HG03196 (cell line): ENCODE measurements at regions not wholly inside any gene's neighbourhood (a gene's known extent, or its start where the extent isn't known, plus 50 kb on each side); places are given as distances from the start of the nearest gene placed in this dataset.

Source experiments
- ATAC-seq: cut with Tn5 transposase; IDR thresholded peaks from one replicate; pipeline ENCODE4 v1.9.1; 2021; ENCODE audit not compliant: unreplicated experiment

GRCh38 chr10:31614611-31615010 is 295.6 kb downstream of the ZEB1 start:
- ATAC-seq = no peak

- no peak for ATAC-seq
These were observed 293.1 kb downstream of the ZEB1 start for GRCh38 chr10:31612082-31612481.

- ATAC-seq = no peak
These were observed 292.1 kb downstream of the ZEB1 start for GRCh38 chr10:31611161-31611560.

GRCh38 chr10:31607481-31607880 is 288.5 kb downstream of the ZEB1 start:
- ATAC-seq = no peak

GRCh38 chr10:31606841-31607240 is 287.8 kb downstream of the ZEB1 start:
- ATAC-seq = no peak

- no peak for ATAC-seq
These were observed 287.0 kb downstream of the ZEB1 start for GRCh38 chr10:31605861-31606525.

GRCh38 chr10:31605426-31605825 is 286.4 kb downstream of the ZEB1 start:
- ATAC-seq = no peak

- no peak for ATAC-seq
These were observed 285.7 kb downstream of the ZEB1 start for GRCh38 chr10:31604646-31605170.

- ATAC-seq = no peak
These were observed 285.1 kb downstream of the ZEB1 start for GRCh38 chr10:31604096-31604495.

- ATAC-seq = peak; percentile 98
These were observed 284.4 kb downstream of the ZEB1 start for GRCh38 chr10:31603235-31604087.

GRCh38 chr10:31602541-31603234 is 283.7 kb downstream of the ZEB1 start:
- ATAC-seq = no peak

- no peak for ATAC-seq
These were observed 282.1 kb downstream of the ZEB1 start for GRCh38 chr10:31601136-31601535.

- ATAC-seq = no peak
These were observed 280.8 kb downstream of the ZEB1 start for GRCh38 chr10:31599626-31600504.

GRCh38 chr10:31596765-31597164 is 277.7 kb downstream of the ZEB1 start:
- no peak for ATAC-seq

- ATAC-seq = no peak
These were observed 277.0 kb downstream of the ZEB1 start for GRCh38 chr10:31595992-31596391.

- no peak for ATAC-seq
These were observed 275.4 kb downstream of the ZEB1 start for GRCh38 chr10:31594347-31594873.

GRCh38 chr10:31593124-31593523 is 274.1 kb downstream of the ZEB1 start:
- ATAC-seq = no peak

GRCh38 chr10:31591569-31591968 is 272.6 kb downstream of the ZEB1 start:
- no peak for ATAC-seq

- ATAC-seq = no peak
These were observed 271.2 kb downstream of the ZEB1 start for GRCh38 chr10:31590023-31590800.

GRCh38 chr10:31587691-31588090 is 268.7 kb downstream of the ZEB1 start:
- no peak for ATAC-seq
